WTC11 (cell line): ENCODE measurements at regions not wholly inside any gene's neighbourhood (a gene's known extent, or its start where the extent isn't known, plus 50 kb on each side); places are given as distances from the start of the nearest gene placed in this dataset.

Source experiments
- ATAC-seq: fragments of 200-7000 bp; cut with Tn5 transposase; 2 replicates; pipeline ENCODE4 v1.10.0; 2021; ENCODE audit warnings: mild to moderate bottlenecking, moderate library complexity
- CTCF ChIA-PET: fragments of 300-600 bp; sonication (Branson Sonifier 250); formaldehyde crosslinking; loops from one replicate; lab custom pipeline; 2021; ENCODE audit warnings: antibody characterized with exemption; lab: Charles Lee
- POLR2A ChIA-PET: fragments of 350-600 bp; sonication (Branson Sonifier 250); formaldehyde crosslinking; loops from one replicate; lab custom pipeline; 2021; ENCODE audit warnings: antibody characterized with exemption; lab: Charles Lee
- DNase-seq: peaks from one replicate; pipeline ENCODE4 v3.0.0; 2021; ENCODE audit warnings: low spot score
- H3K27ac Mint-ChIP-seq: 2 replicates; pipeline ENCODE4 v1.8.0; 2021; ENCODE audit warnings: mixed read lengths
- H3K27me3 Mint-ChIP-seq: 2 replicates; pipeline ENCODE4 v1.8.0; 2021; ENCODE audit warnings: low read depth, mild to moderate bottlenecking, moderate library complexity, mixed read lengths
- H3K36me3 Mint-ChIP-seq: 2 replicates; pipeline ENCODE4 v1.8.0; 2021; ENCODE audit warnings: mixed read lengths
- H3K4me1 Mint-ChIP-seq: 2 replicates; pipeline ENCODE4 v1.8.0; 2022; ENCODE audit warnings: mixed read lengths
- H3K4me3 Mint-ChIP-seq: 2 replicates; pipeline ENCODE4 v1.8.0; 2021; ENCODE audit warnings: mild to moderate bottlenecking, moderate library complexity, mixed read lengths
- H3K9me3 Mint-ChIP-seq: 2 replicates; pipeline ENCODE4 v1.8.0; 2021; ENCODE audit warnings: mixed read lengths
- NFE2L1 ChIP-seq: sonication (generic); formaldehyde crosslinking; IDR thresholded peaks from 2 replicates; pipeline ENCODE4 v1.8.1; 2023; ENCODE audit warnings: missing genetic modification reagents
- NR2C2 ChIP-seq: sonication (generic); formaldehyde crosslinking; IDR thresholded peaks from 2 replicates; pipeline ENCODE4 v1.8.0; 2022; ENCODE audit warnings: mild to moderate bottlenecking, missing genetic modification reagents
- RELA ChIP-seq: sonication (generic); formaldehyde crosslinking; IDR thresholded peaks from 2 replicates; pipeline ENCODE4 v1.8.1; 2022; ENCODE audit warnings: missing genetic modification reagents, mild to moderate bottlenecking, borderline replicate concordance
- ZNF138 ChIP-seq: sonication (generic); formaldehyde crosslinking; conservative IDR thresholded peaks from 2 replicates; pipeline ENCODE4 v1.8.1; 2022; ENCODE audit warnings: mild to moderate bottlenecking, moderate library complexity, missing genetic modification reagents
- TF ChIP-seq, protein P1 (sequence below): sonication (generic); formaldehyde crosslinking; IDR thresholded peaks from 2 replicates; pipeline ENCODE4 v1.8.0; 2023; ENCODE audit warnings: missing genetic modification reagents, mild to moderate bottlenecking, borderline replicate concordance
- TF ChIP-seq, protein P2 (sequence below): sonication (generic); formaldehyde crosslinking; IDR thresholded peaks from 2 replicates; pipeline ENCODE4 v1.8.0; 2023; ENCODE audit warnings: mild to moderate bottlenecking, missing genetic modification reagents
- TF ChIP-seq, protein P3 (sequence below): sonication (generic); formaldehyde crosslinking; IDR thresholded peaks from 2 replicates; pipeline ENCODE4 v1.8.0; 2022; ENCODE audit warnings: mild to moderate bottlenecking, missing genetic modification reagents
- TF ChIP-seq, protein P4 (sequence below): fragments of 250-450 bp; sonication (Bioruptor Pico); conservative IDR thresholded peaks from 2 replicates; pipeline ENCODE4 v1.9.0; 2021; ENCODE audit warnings: mild to moderate bottlenecking
- TF ChIP-seq, protein P5 (sequence below): sonication (generic); formaldehyde crosslinking; IDR thresholded peaks from 2 replicates; pipeline ENCODE4 v1.8.1; 2022; ENCODE audit warnings: low read depth, missing genetic modification reagents, borderline replicate concordance
- TF ChIP-seq, protein P6 (sequence below): sonication (generic); formaldehyde crosslinking; IDR thresholded peaks from 2 replicates; pipeline ENCODE4 v1.8.1; 2022; ENCODE audit warnings: mild to moderate bottlenecking, moderate library complexity, missing genetic modification reagents

DNA sequence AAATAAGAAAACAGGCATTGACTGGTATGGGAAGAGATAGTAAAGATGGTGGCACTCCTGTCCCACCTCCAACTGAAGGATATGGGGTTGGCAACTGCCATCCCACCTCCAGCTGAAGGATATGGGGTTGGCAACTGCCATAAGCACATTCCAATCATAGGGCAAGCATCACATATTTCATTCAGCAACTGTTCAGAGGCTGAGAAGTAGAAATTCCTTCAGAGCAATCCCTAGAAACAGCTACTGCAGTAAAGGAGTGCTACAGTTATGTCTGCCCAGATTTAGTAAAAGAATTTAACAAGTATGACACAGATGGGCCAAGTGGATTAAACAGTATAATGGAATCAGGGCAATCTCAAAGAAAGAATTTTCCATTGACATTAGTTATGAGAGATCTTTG, 156.8 kb downstream of the IMPG2 start (continued):
- TF ChIP-seq, protein P1, sequence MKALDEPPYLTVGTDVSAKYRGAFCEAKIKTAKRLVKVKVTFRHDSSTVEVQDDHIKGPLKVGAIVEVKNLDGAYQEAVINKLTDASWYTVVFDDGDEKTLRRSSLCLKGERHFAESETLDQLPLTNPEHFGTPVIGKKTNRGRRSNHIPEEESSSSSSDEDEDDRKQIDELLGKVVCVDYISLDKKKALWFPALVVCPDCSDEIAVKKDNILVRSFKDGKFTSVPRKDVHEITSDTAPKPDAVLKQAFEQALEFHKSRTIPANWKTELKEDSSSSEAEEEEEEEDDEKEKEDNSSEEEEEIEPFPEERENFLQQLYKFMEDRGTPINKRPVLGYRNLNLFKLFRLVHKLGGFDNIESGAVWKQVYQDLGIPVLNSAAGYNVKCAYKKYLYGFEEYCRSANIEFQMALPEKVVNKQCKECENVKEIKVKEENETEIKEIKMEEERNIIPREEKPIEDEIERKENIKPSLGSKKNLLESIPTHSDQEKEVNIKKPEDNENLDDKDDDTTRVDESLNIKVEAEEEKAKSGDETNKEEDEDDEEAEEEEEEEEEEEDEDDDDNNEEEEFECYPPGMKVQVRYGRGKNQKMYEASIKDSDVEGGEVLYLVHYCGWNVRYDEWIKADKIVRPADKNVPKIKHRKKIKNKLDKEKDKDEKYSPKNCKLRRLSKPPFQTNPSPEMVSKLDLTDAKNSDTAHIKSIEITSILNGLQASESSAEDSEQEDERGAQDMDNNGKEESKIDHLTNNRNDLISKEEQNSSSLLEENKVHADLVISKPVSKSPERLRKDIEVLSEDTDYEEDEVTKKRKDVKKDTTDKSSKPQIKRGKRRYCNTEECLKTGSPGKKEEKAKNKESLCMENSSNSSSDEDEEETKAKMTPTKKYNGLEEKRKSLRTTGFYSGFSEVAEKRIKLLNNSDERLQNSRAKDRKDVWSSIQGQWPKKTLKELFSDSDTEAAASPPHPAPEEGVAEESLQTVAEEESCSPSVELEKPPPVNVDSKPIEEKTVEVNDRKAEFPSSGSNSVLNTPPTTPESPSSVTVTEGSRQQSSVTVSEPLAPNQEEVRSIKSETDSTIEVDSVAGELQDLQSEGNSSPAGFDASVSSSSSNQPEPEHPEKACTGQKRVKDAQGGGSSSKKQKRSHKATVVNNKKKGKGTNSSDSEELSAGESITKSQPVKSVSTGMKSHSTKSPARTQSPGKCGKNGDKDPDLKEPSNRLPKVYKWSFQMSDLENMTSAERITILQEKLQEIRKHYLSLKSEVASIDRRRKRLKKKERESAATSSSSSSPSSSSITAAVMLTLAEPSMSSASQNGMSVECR (CRISPR knock-in tag) = no peak

DNA sequence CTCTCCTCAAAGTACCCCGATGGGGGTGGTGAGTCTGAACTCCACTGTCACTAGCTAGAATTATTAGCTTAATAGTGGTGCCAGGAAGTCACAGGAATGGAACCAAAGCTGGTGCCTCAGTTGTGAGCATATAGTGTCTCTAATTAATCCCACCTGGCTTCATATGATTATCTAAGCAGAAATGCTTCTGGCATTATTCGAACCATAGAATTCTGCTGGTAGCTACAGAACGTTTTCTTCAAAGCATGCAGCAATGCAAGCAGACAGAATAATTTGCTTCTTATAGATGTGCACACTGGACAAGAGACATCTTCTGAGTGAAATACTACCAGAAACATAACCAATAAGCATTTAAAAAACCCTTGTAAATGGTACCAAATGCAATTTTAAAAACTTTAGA, 160.9 kb downstream of the IMPG2 start:
- no peaks in the 10 kb centered on the region; the same call in 1 of the 2 replicates for H3K27me3 Mint-ChIP-seq
- H3K9me3 Mint-ChIP-seq = no peaks in the 10 kb centered on the region
- H3K4me3 Mint-ChIP-seq = no peak overlapping the region
- ATAC-seq (no peak), DNase-seq (no peak)
- H3K27ac Mint-ChIP-seq = no peak overlapping the region
- ChIA-PET POLR2A (no interaction called here), CTCF (interaction anchor here (0.6 to 1.9 kb wide), 2 partner anchors 27 to 36 kb away, joined by 3 to 7 read pairs; no protein-coding TSS in a partner anchor)
- H3K4me1 Mint-ChIP-seq = no peaks in the 10 kb centered on the region
- no peak for TF ChIP-seq NR2C2 (CRISPR knock-in tag)
- no peaks in the 10 kb centered on the region for H3K36me3 Mint-ChIP-seq

DNA sequence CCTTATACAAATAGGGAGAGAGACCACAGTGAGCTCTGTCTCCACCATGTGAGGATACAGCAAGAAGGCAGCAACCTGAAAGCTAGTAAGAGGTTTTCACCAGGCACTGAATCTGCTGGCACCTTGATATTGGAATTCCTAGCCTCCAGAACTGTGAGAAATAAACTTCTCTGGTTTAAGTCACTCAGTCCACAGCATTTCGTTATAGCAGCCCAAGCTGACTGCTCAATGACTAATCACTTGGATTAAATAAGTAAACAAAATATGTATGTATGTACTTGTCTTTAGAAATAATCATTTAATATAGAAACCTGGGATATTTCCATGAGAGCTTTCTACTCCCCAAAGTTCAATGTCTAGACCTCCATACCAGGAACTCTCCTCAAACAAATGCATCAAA, 162.0 kb downstream of the IMPG2 start:
- no peaks in the 10 kb centered on the region for H3K36me3 Mint-ChIP-seq
- POLR2A ChIA-PET = no interaction called here
- ATAC-seq = no peak

More for the DNA sequence above, 162.0 kb downstream of the IMPG2 start:
- H3K27me3 Mint-ChIP-seq = no peaks in the 10 kb centered on the region; the same call in 1 of the 2 replicates
- H3K4me1 Mint-ChIP-seq = no peaks in the 10 kb centered on the region
- H3K27ac Mint-ChIP-seq = no peak overlapping the region
- no peaks in the 10 kb centered on the region for H3K9me3 Mint-ChIP-seq
- H3K4me3 Mint-ChIP-seq = no peak overlapping the region
- no peak for DNase-seq
- TF ChIP-seq RELA (CRISPR knock-in tag) = no peak
- TF ChIP-seq, protein P2, sequence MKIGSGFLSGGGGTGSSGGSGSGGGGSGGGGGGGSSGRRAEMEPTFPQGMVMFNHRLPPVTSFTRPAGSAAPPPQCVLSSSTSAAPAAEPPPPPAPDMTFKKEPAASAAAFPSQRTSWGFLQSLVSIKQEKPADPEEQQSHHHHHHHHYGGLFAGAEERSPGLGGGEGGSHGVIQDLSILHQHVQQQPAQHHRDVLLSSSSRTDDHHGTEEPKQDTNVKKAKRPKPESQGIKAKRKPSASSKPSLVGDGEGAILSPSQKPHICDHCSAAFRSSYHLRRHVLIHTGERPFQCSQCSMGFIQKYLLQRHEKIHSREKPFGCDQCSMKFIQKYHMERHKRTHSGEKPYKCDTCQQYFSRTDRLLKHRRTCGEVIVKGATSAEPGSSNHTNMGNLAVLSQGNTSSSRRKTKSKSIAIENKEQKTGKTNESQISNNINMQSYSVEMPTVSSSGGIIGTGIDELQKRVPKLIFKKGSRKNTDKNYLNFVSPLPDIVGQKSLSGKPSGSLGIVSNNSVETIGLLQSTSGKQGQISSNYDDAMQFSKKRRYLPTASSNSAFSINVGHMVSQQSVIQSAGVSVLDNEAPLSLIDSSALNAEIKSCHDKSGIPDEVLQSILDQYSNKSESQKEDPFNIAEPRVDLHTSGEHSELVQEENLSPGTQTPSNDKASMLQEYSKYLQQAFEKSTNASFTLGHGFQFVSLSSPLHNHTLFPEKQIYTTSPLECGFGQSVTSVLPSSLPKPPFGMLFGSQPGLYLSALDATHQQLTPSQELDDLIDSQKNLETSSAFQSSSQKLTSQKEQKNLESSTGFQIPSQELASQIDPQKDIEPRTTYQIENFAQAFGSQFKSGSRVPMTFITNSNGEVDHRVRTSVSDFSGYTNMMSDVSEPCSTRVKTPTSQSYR (CRISPR knock-in tag) = no peak
- TF ChIP-seq NFE2L1 = no peak
- TF ChIP-seq, protein P3, sequence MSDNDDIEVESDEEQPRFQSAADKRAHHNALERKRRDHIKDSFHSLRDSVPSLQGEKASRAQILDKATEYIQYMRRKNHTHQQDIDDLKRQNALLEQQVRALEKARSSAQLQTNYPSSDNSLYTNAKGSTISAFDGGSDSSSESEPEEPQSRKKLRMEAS (CRISPR knock-in tag) = no peak
- TF ChIP-seq, protein P4, sequence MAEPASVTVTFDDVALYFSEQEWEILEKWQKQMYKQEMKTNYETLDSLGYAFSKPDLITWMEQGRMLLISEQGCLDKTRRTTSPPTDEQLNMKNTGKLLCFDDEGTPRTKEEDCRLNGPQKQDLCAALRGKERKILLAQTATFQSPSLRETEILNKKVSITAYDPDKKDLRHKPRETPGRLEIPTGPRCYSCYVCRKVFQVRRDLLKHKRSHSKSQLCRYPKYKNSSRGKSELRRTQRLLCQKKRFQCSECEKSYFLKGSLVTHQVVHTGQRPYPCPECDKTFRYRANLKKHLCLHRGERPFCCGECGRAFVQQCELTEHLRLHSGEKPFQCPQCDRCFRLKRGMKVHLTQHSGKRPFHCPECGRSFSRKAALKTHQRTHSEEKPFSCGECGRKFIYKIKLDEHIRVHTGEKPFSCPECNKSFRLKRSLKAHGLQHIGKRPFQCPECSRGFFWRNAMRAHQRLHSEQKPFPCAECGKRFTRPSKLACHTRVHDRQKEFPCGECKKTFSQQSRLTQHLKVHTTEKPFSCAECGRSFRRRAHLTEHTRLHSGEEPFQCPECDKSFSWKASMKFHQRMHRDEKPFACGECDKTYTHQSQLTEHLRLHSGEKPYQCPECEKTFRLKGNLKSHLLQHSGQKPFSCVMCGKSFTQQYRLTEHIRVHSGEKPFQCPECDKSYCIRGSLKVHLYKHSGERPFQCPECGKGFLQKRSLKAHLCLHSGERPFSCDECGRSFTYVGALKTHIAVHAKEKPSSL (CRISPR knock-in tag) = no peak
- TF ChIP-seq, protein P5, sequence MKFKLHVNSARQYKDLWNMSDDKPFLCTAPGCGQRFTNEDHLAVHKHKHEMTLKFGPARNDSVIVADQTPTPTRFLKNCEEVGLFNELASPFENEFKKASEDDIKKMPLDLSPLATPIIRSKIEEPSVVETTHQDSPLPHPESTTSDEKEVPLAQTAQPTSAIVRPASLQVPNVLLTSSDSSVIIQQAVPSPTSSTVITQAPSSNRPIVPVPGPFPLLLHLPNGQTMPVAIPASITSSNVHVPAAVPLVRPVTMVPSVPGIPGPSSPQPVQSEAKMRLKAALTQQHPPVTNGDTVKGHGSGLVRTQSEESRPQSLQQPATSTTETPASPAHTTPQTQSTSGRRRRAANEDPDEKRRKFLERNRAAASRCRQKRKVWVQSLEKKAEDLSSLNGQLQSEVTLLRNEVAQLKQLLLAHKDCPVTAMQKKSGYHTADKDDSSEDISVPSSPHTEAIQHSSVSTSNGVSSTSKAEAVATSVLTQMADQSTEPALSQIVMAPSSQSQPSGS (CRISPR knock-in tag) = no peak
- TF ChIP-seq ZNF138 (CRISPR knock-in tag) = no peak
- TF ChIP-seq, protein P6, sequence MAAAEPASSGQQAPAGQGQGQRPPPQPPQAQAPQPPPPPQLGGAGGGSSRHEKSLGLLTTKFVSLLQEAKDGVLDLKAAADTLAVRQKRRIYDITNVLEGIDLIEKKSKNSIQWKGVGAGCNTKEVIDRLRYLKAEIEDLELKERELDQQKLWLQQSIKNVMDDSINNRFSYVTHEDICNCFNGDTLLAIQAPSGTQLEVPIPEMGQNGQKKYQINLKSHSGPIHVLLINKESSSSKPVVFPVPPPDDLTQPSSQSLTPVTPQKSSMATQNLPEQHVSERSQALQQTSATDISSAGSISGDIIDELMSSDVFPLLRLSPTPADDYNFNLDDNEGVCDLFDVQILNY (CRISPR knock-in tag) = no peak
- CTCF ChIA-PET = interaction anchor here (1.9 kb wide), 1 partner anchor 26 kb away, joined by 7 read pairs; no protein-coding TSS in a partner anchor
